Tibial nerve (tissue), 4 donors: ENCODE measurements at regions not wholly inside any gene's neighbourhood (a gene's known extent, or its start where the extent isn't known, plus 50 kb on each side); places are given as distances from the start of the nearest gene placed in this dataset.

Experiments
- DNase-seq, 2 donors: peaks; one replicate each; pipeline ENCODE4 v3.0.0-alpha.2; 2019; ENCODE audit warnings: low spot score in 2 of 2
- H3K27ac ChIP-seq, 4 donors: fragments of 200-600 bp; sonication (generic) in 3 of 4; one replicate each; pipeline ENCODE4 v1.5.1; 2017 to 2019; ENCODE audit warnings: mild to moderate bottlenecking in 1 of 4
- H3K27me3 ChIP-seq, 2 donors: fragments of 200-600 bp; sonication (generic) in 1 of 2; one replicate each; pipeline versions ENCODE4 v1.5.1 to v1.6.0; 2017 to 2019
- H3K36me3 ChIP-seq, 3 donors: fragments of 200-600 bp; sonication (generic); one replicate each; pipeline ENCODE4 v1.5.1; 2018 to 2019
- H3K4me1 ChIP-seq, 4 donors: fragments of 200-600 bp; sonication (generic) in 3 of 4; one replicate each; pipeline ENCODE4 v1.5.1; 2017 to 2019
- H3K4me3 ChIP-seq, 4 donors: fragments of 200-600 bp; sonication (generic) in 3 of 4; one replicate each; pipeline ENCODE4 v1.5.1; 2017 to 2019; ENCODE audit warnings: mild to moderate bottlenecking in 1 of 4, moderate library complexity in 1 of 4
- H3K9me3 ChIP-seq, 4 donors: fragments of 200-600 bp; sonication (generic) in 3 of 4; one replicate each; pipeline ENCODE4 v1.5.1; 2017 to 2019
- CTCF ChIP-seq, 5 experiments: fragments of 200-600 bp in 3 of 5; fragments of 450-650 bp in 2 of 5; sonication (generic) in 3 of 5; IDR thresholded peaks; one replicate each; pipeline ENCODE4 v1.5.1; 2016 to 2019; ENCODE audit warnings: antibody characterized with exemption in 5 of 5, mild to moderate bottlenecking in 3 of 5, moderate library complexity in 2 of 5
- EP300 ChIP-seq, 2 donors: sonication (generic); formaldehyde crosslinking; IDR thresholded peaks; one replicate each; pipeline ENCODE4 v1.6.1; 2017; ENCODE audit warnings: antibody characterized with exemption in 2 of 2, mild to moderate bottlenecking in 1 of 2
- POLR2A ChIP-seq, 2 donors: fragments of 450-650 bp; IDR thresholded peaks; one replicate each; pipeline ENCODE4 v1.6.1; 2017; ENCODE audit warnings: antibody characterized with exemption in 2 of 2, mild to moderate bottlenecking in 2 of 2, moderate library complexity in 2 of 2
- WGBS, 2 donors: methylation state at CpG; one replicate each; pipeline ENCODE4 v1.1.5; 2018; 5-methylcytosine and 5-hydroxymethylcytosine counted together

DNA sequence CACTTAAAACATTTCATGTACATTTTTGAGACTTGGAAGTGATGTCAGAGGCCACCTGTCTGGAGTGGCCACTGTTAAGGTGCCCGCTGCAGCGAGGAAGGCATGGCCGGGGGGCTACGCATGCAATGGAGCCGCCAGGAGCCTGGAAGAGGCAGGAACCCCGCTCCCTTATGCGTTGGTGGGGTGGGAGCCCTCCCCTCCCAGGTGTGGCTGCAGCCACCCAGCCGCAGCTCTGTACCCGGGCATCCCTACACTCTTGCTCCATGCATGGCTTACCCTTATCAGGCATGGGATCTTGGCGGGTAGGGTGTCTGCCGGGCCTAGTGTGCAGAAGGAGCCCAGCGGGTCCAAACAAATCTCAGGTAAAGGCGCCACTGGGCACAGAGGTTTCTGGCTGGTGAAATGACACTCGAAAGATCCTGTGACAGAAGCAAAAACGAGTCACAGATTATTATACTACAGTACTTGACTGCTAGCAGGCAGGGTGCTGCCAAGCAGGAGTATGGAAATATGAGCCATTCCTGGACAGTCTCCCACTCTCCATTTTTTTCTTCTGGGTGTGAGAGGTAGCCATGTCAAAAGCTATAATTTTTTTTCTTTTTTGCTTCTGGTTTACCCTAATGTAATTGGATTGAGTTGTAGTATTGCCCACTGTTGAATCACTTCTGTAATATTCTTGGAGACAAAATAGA lies 1606.3 kb upstream of the MIR17HG start:
- no peak for TF ChIP-seq CTCF (IDR thresholded peaks at IDR 0.05)
- no peak for TF ChIP-seq EP300 (IDR thresholded peaks at IDR 0.05)
- no peak for TF ChIP-seq POLR2A (IDR thresholded peaks at IDR 0.05)
- H3K9me3 ChIP-seq = no peaks in the 10 kb centered on the region
- no peak overlapping the region for H3K4me3 ChIP-seq
- WGBS, 2 donors = 86 to 91% methylated on average over 11 to 15 of the region's 15 CpGs
- DNase-seq = no peak
- no peaks in the 10 kb centered on the region for H3K27me3 ChIP-seq
- no peak overlapping the region for H3K27ac ChIP-seq
- no peaks in the 10 kb centered on the region for H3K4me1 ChIP-seq
- no peaks in the 10 kb centered on the region for H3K36me3 ChIP-seq

- Histone ChIP-seq H3K9me3 (no peaks in the 10 kb centered on the region), H3K4me3 (no peak overlapping the region), H3K27me3 (no peaks in the 10 kb centered on the region), H3K36me3 (no peaks in the 10 kb centered on the region), H3K4me1 (no peaks in the 10 kb centered on the region), H3K27ac (no peak overlapping the region)
- 33 to 36% methylated on average over 2 of the region's 2 CpGs for WGBS, 2 donors
- no peak for DNase-seq
- TF ChIP-seq EP300 (IDR thresholded peaks at IDR 0.05) (no peak), POLR2A (IDR thresholded peaks at IDR 0.05) (no peak), CTCF (IDR thresholded peaks at IDR 0.05) (no peak)
Observed at GRCh38 chr13:89746554-89746953, 1600.9 kb upstream of the MIR17HG start.

GRCh38 chr13:89748716-89749115 lies 1598.8 kb upstream of the MIR17HG start:
- H3K9me3 ChIP-seq = no peaks in the 10 kb centered on the region
- no peaks in the 10 kb centered on the region for H3K4me1 ChIP-seq
- TF ChIP-seq POLR2A (IDR thresholded peaks at IDR 0.05) = no peak
- TF ChIP-seq CTCF (IDR thresholded peaks at IDR 0.05) = no peak
- no peak for TF ChIP-seq EP300 (IDR thresholded peaks at IDR 0.05)
- WGBS, 2 donors = 93 to 100% methylated on average over 2 of the region's 2 CpGs
- no peaks in the 10 kb centered on the region for H3K36me3 ChIP-seq
- H3K4me3 ChIP-seq = no peak overlapping the region
- no peak overlapping the region for H3K27ac ChIP-seq
- H3K27me3 ChIP-seq = no peaks in the 10 kb centered on the region
- no peak for DNase-seq

DNA sequence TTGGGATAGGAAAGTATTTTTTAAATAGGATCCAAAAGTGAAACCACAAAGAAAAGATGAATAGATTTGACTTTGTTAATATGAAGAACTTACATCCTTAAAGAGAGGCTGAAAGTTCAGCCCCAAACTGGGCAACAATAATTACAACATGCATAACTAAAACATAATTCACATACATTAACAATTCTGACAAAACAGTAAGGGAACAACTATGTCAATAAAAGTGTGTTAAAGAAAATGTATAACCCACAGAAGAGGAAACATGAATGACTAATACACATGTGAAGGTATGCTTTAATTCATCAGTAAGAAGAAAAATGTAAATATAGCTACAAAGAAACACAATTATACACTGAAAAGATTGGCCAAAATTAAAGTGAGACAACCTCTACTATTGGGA lies 1597.6 kb upstream of the MIR17HG start:
- TF ChIP-seq CTCF (IDR thresholded peaks at IDR 0.05) (no peak), POLR2A (IDR thresholded peaks at IDR 0.05) (no peak), EP300 (IDR thresholded peaks at IDR 0.05) (no peak)
- Histone ChIP-seq H3K4me3 (no peak overlapping the region), H3K27me3 (no peaks in the 10 kb centered on the region), H3K9me3 (no peaks in the 10 kb centered on the region), H3K27ac (no peak overlapping the region), H3K4me1 (no peaks in the 10 kb centered on the region), H3K36me3 (no peaks in the 10 kb centered on the region)
- DNase-seq = no peak

- 85 to 88% methylated on average over 3 of the region's 3 CpGs for WGBS, 2 donors
- H3K27ac ChIP-seq = no peak overlapping the region
- no peak for TF ChIP-seq EP300 (IDR thresholded peaks at IDR 0.05)
- TF ChIP-seq POLR2A (IDR thresholded peaks at IDR 0.05) = no peak
- no peak for TF ChIP-seq CTCF (IDR thresholded peaks at IDR 0.05)
- no peaks in the 10 kb centered on the region for H3K9me3 ChIP-seq
- H3K36me3 ChIP-seq = no peaks in the 10 kb centered on the region
- H3K4me3 ChIP-seq = no peak overlapping the region
- no peaks in the 10 kb centered on the region for H3K27me3 ChIP-seq
- H3K4me1 ChIP-seq = no peaks in the 10 kb centered on the region
- DNase-seq = no peak
Observed at GRCh38 chr13:89750371-89750770, 1597.1 kb upstream of the MIR17HG start.
